ENCODE measurements at regions not wholly inside any gene's neighbourhood (a gene's known extent, or its start where the extent isn't known, plus 50 kb on each side); places are given as distances from the start of the nearest gene placed in this dataset.

DNA sequence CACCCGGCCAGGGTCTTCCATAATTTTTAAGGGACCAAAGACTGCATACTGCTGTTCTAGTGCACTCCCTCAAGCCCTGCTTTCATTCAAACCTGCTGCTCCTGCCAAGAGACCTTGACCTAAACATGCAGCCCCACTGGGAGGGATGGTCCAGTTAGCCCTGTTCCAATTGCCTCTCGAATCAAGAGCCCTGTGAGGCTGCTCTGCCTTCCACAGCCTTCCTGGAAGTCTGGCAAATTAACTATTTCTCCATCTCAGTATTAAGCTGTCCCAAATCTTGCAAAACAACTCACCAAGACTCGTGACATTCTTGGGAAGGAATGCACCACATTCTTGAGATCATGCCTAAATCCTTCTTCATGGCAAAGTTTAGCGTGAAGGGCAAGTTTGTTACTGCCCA lies 231.3 kb downstream of the C1orf94 start:
- RAD21 ChIA-PET (ENCODE audit: low non-redundant PET in 1 of 2, low total read pairs in 2 of 2, uncharacterized antibody in 2 of 2, unreplicated experiment in 2 of 2): no interaction called here
- H3K9me3 ChIP-seq (ENCODE audit: control insufficient read depth in 1 of 2, insufficient read depth in 1 of 2, low read depth in 1 of 2, low read length in 2 of 2): no peaks in the 10 kb centered on the region
- no peak for ATAC-seq
- H3K4me2 ChIP-seq (ENCODE audit: low read length): no peak overlapping the region
- no peaks in the 10 kb centered on the region for H3K79me2 ChIP-seq (ENCODE audit: insufficient read depth, low read length)
- H3K27ac ChIP-seq (ENCODE audit: low read depth, low read length): no peak overlapping the region
- no peak overlapping the region for H3K9ac ChIP-seq (ENCODE audit: low read length)
- H3K4me3 ChIP-seq (replicated peaks in 1 of 2; ENCODE audit: low read depth in 1 of 2, low read length in 2 of 2): no peak overlapping the region
- H3K9me2 ChIP-seq (ENCODE audit: insufficient read depth): no peaks in the 10 kb centered on the region
- no peak for TF ChIP-seq TCF7L2 (IDR thresholded peaks at IDR 0.05; ENCODE audit: borderline replicate concordance, extremely low read depth, insufficient read depth, insufficient read length)
- TF ChIP-seq, protein P1, sequence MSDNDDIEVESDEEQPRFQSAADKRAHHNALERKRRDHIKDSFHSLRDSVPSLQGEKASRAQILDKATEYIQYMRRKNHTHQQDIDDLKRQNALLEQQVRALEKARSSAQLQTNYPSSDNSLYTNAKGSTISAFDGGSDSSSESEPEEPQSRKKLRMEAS (IDR thresholded peaks at IDR 0.05): no peak
- TF ChIP-seq FOSL1 (IDR thresholded peaks at IDR 0.05; ENCODE audit: low read depth): no peak
- no peak for TF ChIP-seq JUND (IDR thresholded peaks at IDR 0.05)
- no peak for TF ChIP-seq ELF1 (IDR thresholded peaks at IDR 0.05; ENCODE audit: borderline replicate concordance, low read depth)
- TF ChIP-seq EZH2 (IDR thresholded peaks at IDR 0.05): no peak
- TF ChIP-seq ZFX (IDR thresholded peaks at IDR 0.05): no peak
- TF ChIP-seq, protein P2, sequence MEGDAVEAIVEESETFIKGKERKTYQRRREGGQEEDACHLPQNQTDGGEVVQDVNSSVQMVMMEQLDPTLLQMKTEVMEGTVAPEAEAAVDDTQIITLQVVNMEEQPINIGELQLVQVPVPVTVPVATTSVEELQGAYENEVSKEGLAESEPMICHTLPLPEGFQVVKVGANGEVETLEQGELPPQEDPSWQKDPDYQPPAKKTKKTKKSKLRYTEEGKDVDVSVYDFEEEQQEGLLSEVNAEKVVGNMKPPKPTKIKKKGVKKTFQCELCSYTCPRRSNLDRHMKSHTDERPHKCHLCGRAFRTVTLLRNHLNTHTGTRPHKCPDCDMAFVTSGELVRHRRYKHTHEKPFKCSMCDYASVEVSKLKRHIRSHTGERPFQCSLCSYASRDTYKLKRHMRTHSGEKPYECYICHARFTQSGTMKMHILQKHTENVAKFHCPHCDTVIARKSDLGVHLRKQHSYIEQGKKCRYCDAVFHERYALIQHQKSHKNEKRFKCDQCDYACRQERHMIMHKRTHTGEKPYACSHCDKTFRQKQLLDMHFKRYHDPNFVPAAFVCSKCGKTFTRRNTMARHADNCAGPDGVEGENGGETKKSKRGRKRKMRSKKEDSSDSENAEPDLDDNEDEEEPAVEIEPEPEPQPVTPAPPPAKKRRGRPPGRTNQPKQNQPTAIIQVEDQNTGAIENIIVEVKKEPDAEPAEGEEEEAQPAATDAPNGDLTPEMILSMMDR (IDR thresholded peaks at IDR 0.05 in 2 of 3, conservative IDR thresholded peaks at IDR 0.05 in 1 of 3; ENCODE audit: borderline replicate concordance in 1 of 3, insufficient read depth in 1 of 3, low read depth in 2 of 3, low read length in 2 of 3): no peak
- TF ChIP-seq, protein P3, sequence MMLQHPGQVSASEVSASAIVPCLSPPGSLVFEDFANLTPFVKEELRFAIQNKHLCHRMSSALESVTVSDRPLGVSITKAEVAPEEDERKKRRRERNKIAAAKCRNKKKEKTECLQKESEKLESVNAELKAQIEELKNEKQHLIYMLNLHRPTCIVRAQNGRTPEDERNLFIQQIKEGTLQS (IDR thresholded peaks at IDR 0.05): no peak
- TF ChIP-seq RAD21 (IDR thresholded peaks at IDR 0.05; ENCODE audit: low read depth): no peak
- TF ChIP-seq SRF (IDR thresholded peaks at IDR 0.05; ENCODE audit: low read depth): no peak
- no peak for TF ChIP-seq EGR1 (IDR thresholded peaks at IDR 0.05; ENCODE audit: low read depth)
- no peak for TF ChIP-seq CEBPB (IDR thresholded peaks at IDR 0.05; ENCODE audit: low read depth)
- TF ChIP-seq, protein P4, sequence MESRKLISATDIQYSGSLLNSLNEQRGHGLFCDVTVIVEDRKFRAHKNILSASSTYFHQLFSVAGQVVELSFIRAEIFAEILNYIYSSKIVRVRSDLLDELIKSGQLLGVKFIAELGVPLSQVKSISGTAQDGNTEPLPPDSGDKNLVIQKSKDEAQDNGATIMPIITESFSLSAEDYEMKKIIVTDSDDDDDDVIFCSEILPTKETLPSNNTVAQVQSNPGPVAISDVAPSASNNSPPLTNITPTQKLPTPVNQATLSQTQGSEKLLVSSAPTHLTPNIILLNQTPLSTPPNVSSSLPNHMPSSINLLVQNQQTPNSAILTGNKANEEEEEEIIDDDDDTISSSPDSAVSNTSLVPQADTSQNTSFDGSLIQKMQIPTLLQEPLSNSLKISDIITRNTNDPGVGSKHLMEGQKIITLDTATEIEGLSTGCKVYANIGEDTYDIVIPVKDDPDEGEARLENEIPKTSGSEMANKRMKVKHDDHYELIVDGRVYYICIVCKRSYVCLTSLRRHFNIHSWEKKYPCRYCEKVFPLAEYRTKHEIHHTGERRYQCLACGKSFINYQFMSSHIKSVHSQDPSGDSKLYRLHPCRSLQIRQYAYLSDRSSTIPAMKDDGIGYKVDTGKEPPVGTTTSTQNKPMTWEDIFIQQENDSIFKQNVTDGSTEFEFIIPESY (IDR thresholded peaks at IDR 0.05; ENCODE audit: extremely low read depth, insufficient replicate concordance, low read length): no peak
- no peak for DNase-seq (ENCODE audit: low read depth, low spot score)
- no TSS peak for BruUV-seq (replicated peaks)
- H3K36me3 ChIP-seq (ENCODE audit: control insufficient read depth in 1 of 2, insufficient read depth in 2 of 2, low read length in 2 of 2): no peaks in the 10 kb centered on the region
- peaks cover 21% of the 10 kb centered on the region; the same call in 1 of the 2 replicates for H3K27me3 ChIP-seq (ENCODE audit: insufficient read depth, low read length)
- POLR2A ChIA-PET: no interaction called here
- no peaks in the 10 kb centered on the region for H4K20me1 ChIP-seq (ENCODE audit: insufficient read depth)
- CTCF ChIA-PET: no interaction called here
- no peak overlapping the region for H2AFZ ChIP-seq (ENCODE audit: low read depth, low read length, poor library complexity, severe bottlenecking)
- H3K4me1 ChIP-seq (ENCODE audit: control insufficient read depth in 1 of 2, insufficient read depth in 2 of 2, low read length in 2 of 2): no peaks in the 10 kb centered on the region
- intact Hi-C loops (cut with micrococcal nuclease): no loop called here

Measured in HCT116 (cell line).